Central memory CD8-positive, alpha-beta T cell (primary cell): ENCODE measurements at regions not wholly inside any gene's neighbourhood (a gene's known extent, or its start where the extent isn't known, plus 50 kb on each side); places are given as distances from the start of the nearest gene placed in this dataset.

Source experiments
- ATAC-seq: fragments of 150-1000 bp; cut with Tn5 transposase; replicated peaks from 2 replicates; pipeline ENCODE4 v1.10.0; 2022; ENCODE audit warnings: mild to moderate bottlenecking, moderate FRiP score, moderate number of reproducible peaks; ENCODE audit not compliant: poor library complexity, severe bottlenecking; ENCODE audit errors: extremely low read depth
- DNase-seq, 2 donors: peaks; one replicate each; pipeline ENCODE4 v3.0.0; 2021; ENCODE audit warnings: low spot score in 2 of 2
- H3K27ac Mint-ChIP-seq: one replicate; pipeline ENCODE4 v1.8.0; 2022; ENCODE audit warnings: low read depth, mild to moderate bottlenecking, moderate library complexity, mixed read lengths
- H3K27me3 Mint-ChIP-seq: one replicate; pipeline ENCODE4 v1.8.0; 2022; ENCODE audit warnings: mixed read lengths
- H3K36me3 Mint-ChIP-seq: one replicate; pipeline ENCODE4 v1.8.0; 2022; ENCODE audit warnings: mild to moderate bottlenecking, moderate library complexity, mixed read lengths; ENCODE audit not compliant: insufficient read depth
- H3K4me1 Mint-ChIP-seq: one replicate; pipeline ENCODE4 v1.8.0; 2022; ENCODE audit warnings: mixed read lengths
- H3K4me3 Mint-ChIP-seq: one replicate; pipeline ENCODE4 v1.8.0; 2022; ENCODE audit warnings: mild to moderate bottlenecking, moderate library complexity, mixed read lengths
- H3K9me3 Mint-ChIP-seq: one replicate; pipeline ENCODE4 v1.8.0; 2022; ENCODE audit warnings: mixed read lengths

DNA sequence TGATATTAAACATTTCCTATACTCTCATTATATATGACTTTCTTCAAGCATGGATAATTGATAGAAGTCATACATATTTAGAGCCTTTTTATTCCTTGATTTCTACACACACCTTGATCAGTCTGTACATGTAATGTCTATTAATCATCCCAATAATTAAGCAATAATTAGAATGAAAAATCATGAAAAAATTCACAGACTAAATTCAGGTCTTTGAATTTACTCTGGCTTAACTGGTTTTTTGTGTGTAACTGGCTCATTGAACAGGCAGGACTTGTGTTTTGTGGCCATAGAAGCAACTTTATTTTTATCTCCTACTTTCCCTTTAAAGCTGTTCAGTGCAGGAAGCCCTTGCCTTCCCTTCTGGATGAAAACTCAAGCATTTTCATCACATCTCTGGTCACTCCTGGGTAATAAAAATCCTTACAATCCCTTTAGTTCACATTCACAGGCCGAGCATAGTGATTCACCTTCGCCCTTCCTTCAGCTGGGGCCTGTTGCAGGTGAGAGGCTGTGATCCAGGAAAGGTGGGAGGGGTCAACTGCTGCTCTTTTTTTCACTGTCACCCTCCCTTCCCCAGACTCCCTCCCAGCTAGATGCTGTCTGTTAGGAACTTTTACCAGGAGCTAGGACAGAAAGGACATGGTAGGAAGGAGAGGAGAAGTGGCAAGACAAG lies 58.0 kb upstream of the ITSN2 start:
- Mint-ChIP-seq H3K4me3 (no peak overlapping the region), H3K4me1 (no peaks in the 10 kb centered on the region)
- no peak for DNase-seq

DNA sequence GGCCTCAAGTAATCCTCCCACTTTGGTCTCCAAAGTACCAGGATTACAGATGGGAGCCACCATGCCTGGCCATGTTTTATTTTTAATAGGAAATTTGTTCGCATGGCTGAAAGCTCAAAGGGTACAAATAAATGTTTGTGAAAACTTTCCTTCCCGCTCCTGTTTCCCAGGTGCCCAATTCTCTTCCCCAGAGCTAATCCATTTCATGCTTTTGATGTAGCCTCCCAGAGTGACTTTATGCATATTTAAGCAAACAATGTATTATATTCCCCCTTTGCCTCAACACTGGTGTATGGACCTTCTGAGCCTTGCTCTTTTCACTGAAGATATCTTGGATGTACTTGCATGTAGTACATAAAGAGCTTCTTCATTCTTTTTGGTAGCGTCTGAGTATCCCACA lies 52.5 kb upstream of the ITSN2 start:
- Mint-ChIP-seq H3K36me3 (no peaks in the 10 kb centered on the region), H3K27me3 (no peaks in the 10 kb centered on the region), H3K27ac (no peak overlapping the region), H3K4me3 (no peak overlapping the region), H3K4me1 (no peaks in the 10 kb centered on the region), H3K9me3 (no peaks in the 10 kb centered on the region)
- ATAC-seq (no peak), DNase-seq (no peak)

More for the DNA sequence above, 58.0 kb upstream of the ITSN2 start:
- Mint-ChIP-seq H3K27ac (no peak overlapping the region), H3K27me3 (no peaks in the 10 kb centered on the region), H3K36me3 (peaks cover 1% of the 10 kb centered on the region), H3K9me3 (no peaks in the 10 kb centered on the region)
- ATAC-seq: no peak

GRCh38 chr2:24411488-24412151 lies 51.3 kb upstream of the ITSN2 start:
- no peaks in the 10 kb centered on the region for H3K4me1 Mint-ChIP-seq
- no peak overlapping the region for H3K4me3 Mint-ChIP-seq
- no peak for ATAC-seq
- H3K27me3 Mint-ChIP-seq: no peaks in the 10 kb centered on the region
- DNase-seq: no peak
- no peaks in the 10 kb centered on the region for H3K36me3 Mint-ChIP-seq
- H3K9me3 Mint-ChIP-seq: no peaks in the 10 kb centered on the region
- no peak overlapping the region for H3K27ac Mint-ChIP-seq

DNA sequence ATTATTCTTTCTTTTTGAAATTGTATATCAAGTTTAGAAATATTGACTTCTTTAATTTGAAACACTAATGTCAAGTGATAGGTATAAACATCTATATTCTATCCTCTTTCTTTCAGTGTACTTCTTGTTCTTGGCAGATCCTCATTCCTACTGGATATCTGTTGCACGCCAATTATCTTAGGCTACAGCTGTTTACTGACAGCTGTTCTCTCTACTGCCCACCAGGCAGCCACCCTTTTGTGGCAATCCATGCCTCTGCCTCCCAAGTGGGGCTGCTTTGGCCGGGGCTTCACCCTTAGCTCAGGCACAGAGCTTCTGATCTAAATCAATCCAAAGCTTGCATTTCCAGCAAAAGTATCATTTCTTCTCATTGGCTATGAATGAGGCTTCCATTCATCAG lies 50.6 kb upstream of the ITSN2 start:
- no peak for DNase-seq
- H3K36me3 Mint-ChIP-seq: no peaks in the 10 kb centered on the region
- no peaks in the 10 kb centered on the region for H3K9me3 Mint-ChIP-seq
- ATAC-seq: no peak
- no peaks in the 10 kb centered on the region for H3K27me3 Mint-ChIP-seq
- no peak overlapping the region for H3K4me3 Mint-ChIP-seq
- H3K27ac Mint-ChIP-seq: peak overlapping the region; percentile 36
- H3K4me1 Mint-ChIP-seq: no peaks in the 10 kb centered on the region

- DNase-seq: no peak
- H3K27me3 Mint-ChIP-seq: no peaks in the 10 kb centered on the region
- no peaks in the 10 kb centered on the region for H3K36me3 Mint-ChIP-seq
- H3K9me3 Mint-ChIP-seq: no peaks in the 10 kb centered on the region
- H3K27ac Mint-ChIP-seq: no peak overlapping the region
- H3K4me1 Mint-ChIP-seq: no peaks in the 10 kb centered on the region
- no peak overlapping the region for H3K4me3 Mint-ChIP-seq
- no peak for ATAC-seq
These were observed 49.6 kb upstream of the ITSN2 start for GRCh38 chr2:24409700-24410556.
